ENCODE measurements at regions not wholly inside any gene's neighbourhood (a gene's known extent, or its start where the extent isn't known, plus 50 kb on each side); places are given as distances from the start of the nearest gene placed in this dataset.
"Not testable (repeated sequence)": the region's sequence is repeated elsewhere in the genome, so short reads cannot be mapped to it uniquely, and the experiment has no call there.

GRCh38 chr3:157920822-157921700 lies 185.2 kb downstream of the SHOX2 start:
- no peak for DNase-seq

GRCh38 chr3:157919319-157919887 lies 186.8 kb downstream of the SHOX2 start:
- DNase-seq, result no peak

GRCh38 chr3:157918402-157918801 lies 187.8 kb downstream of the SHOX2 start:
- no peak for DNase-seq

- no peak for DNase-seq
Measured at GRCh38 chr3:157916672-157917071, 189.5 kb downstream of the SHOX2 start.

GRCh38 chr3:157914882-157915281 lies 191.3 kb downstream of the SHOX2 start:
- no peak for DNase-seq

GRCh38 chr3:157913741-157914150 lies 192.5 kb downstream of the SHOX2 start:
- DNase-seq, result no peak

GRCh38 chr3:157912514-157913451 lies 193.4 kb downstream of the SHOX2 start:
- DNase-seq, result no peak

- DNase-seq, result no peak
Measured at GRCh38 chr3:157906627-157907026, 199.6 kb downstream of the SHOX2 start.

- no peak for DNase-seq
Measured at GRCh38 chr3:157905885-157906284, 200.3 kb downstream of the SHOX2 start.

- DNase-seq, result not testable (repeated sequence)
Measured at GRCh38 chr3:157902680-157903079, 203.5 kb downstream of the SHOX2 start.

GRCh38 chr3:157888040-157888439 lies 218.2 kb downstream of the SHOX2 start:
- no peak for DNase-seq

GRCh38 chr3:157876556-157876955 lies 229.7 kb downstream of the SHOX2 start:
- DNase-seq, result no peak

- no peak for DNase-seq
Measured at GRCh38 chr3:157872902-157873301, 233.3 kb downstream of the SHOX2 start.

GRCh38 chr3:157871838-157872460 lies 234.3 kb downstream of the SHOX2 start:
- no peak for DNase-seq

- DNase-seq, result no peak
Measured at GRCh38 chr3:157871248-157871647, 235.0 kb downstream of the SHOX2 start.

GRCh38 chr3:157868946-157869345 lies 237.3 kb downstream of the SHOX2 start:
- DNase-seq, result no peak

- DNase-seq, result no peak
Measured at GRCh38 chr3:157868196-157868595, 238.0 kb downstream of the SHOX2 start.

- DNase-seq, result peak; percentile 76
Measured at GRCh38 chr3:157865352-157866000, 240.7 kb downstream of the SHOX2 start.

- no peak for DNase-seq
Measured at GRCh38 chr3:157861076-157861765, 245.0 kb downstream of the SHOX2 start.

- no peak for DNase-seq
Measured at GRCh38 chr3:157859541-157859940, 246.7 kb downstream of the SHOX2 start.

GRCh38 chr3:157858821-157859220 lies 247.4 kb downstream of the SHOX2 start:
- DNase-seq, result no peak

GRCh38 chr3:157857440-157857839 lies 248.8 kb downstream of the SHOX2 start:
- DNase-seq, result no peak

All from islet precursor cell (in vitro differentiated cells).